HG03439 (cell line): ENCODE measurements at regions not wholly inside any gene's neighbourhood (a gene's known extent, or its start where the extent isn't known, plus 50 kb on each side); places are given as distances from the start of the nearest gene placed in this dataset.
"Not testable (repeated sequence)": the region's sequence is repeated elsewhere in the genome, so short reads cannot be mapped to it uniquely, and the experiment has no call there.

Experiments used
- ATAC-seq: cut with Tn5 transposase; IDR thresholded peaks from one replicate; pipeline ENCODE4 v1.9.1; 2021; ENCODE audit warnings: mild to moderate bottlenecking, moderate library complexity; ENCODE audit not compliant: unreplicated experiment

GRCh38 chr4:138861135-138861534 is 154.4 kb upstream of the NOCT start:
- ATAC-seq, result no peak

- not testable (repeated sequence) for ATAC-seq
Measured at GRCh38 chr4:138860357-138860756, 155.2 kb upstream of the NOCT start.

- ATAC-seq, result no peak
Measured at GRCh38 chr4:138859254-138859653, 156.3 kb upstream of the NOCT start.

- ATAC-seq, result no peak
Measured at GRCh38 chr4:138858419-138858818, 157.2 kb upstream of the NOCT start.

GRCh38 chr4:138857416-138857815 is 158.2 kb upstream of the NOCT start:
- ATAC-seq, result no peak

- no peak for ATAC-seq
Measured at GRCh38 chr4:138852681-138853080, 162.9 kb upstream of the NOCT start.

- no peak for ATAC-seq
Measured at GRCh38 chr4:138851391-138852335, 163.9 kb upstream of the NOCT start.

- no peak for ATAC-seq
Measured at GRCh38 chr4:138845664-138846063, 169.9 kb upstream of the NOCT start.

GRCh38 chr4:138845054-138845453 is 170.5 kb upstream of the NOCT start:
- ATAC-seq, result no peak

GRCh38 chr4:138843616-138844015 is 172.0 kb upstream of the NOCT start:
- ATAC-seq, result no peak

GRCh38 chr4:138841343-138841742 is 174.2 kb upstream of the NOCT start:
- ATAC-seq, result no peak

- ATAC-seq, result no peak
Measured at GRCh38 chr4:138838251-138838650, 177.3 kb upstream of the NOCT start.

GRCh38 chr4:138835832-138836533 is 179.6 kb upstream of the NOCT start:
- no peak for ATAC-seq

- no peak for ATAC-seq
Measured at GRCh38 chr4:138833974-138834373, 181.6 kb upstream of the NOCT start.

- no peak for ATAC-seq
Measured at GRCh38 chr4:138832563-138832962, 183.0 kb upstream of the NOCT start.

- ATAC-seq, result no peak
Measured at GRCh38 chr4:138831948-138832347, 183.6 kb upstream of the NOCT start.

GRCh38 chr4:138828926-138829325 is 186.7 kb upstream of the NOCT start:
- ATAC-seq, result no peak

GRCh38 chr4:138826754-138827153 is 188.8 kb upstream of the NOCT start:
- ATAC-seq, result no peak

- ATAC-seq, result no peak
Measured at GRCh38 chr4:138826322-138826721, 189.3 kb upstream of the NOCT start.

GRCh38 chr4:138821331-138821730 is 194.2 kb upstream of the NOCT start:
- no peak for ATAC-seq

GRCh38 chr4:138816875-138817274 is 198.7 kb upstream of the NOCT start:
- ATAC-seq, result no peak

GRCh38 chr4:138815811-138816210 is 199.8 kb upstream of the NOCT start:
- no peak for ATAC-seq
